GM23248 (cell line): ENCODE measurements at regions not wholly inside any gene's neighbourhood (a gene's known extent, or its start where the extent isn't known, plus 50 kb on each side); places are given as distances from the start of the nearest gene placed in this dataset.

Source experiments
- EZH2 ChIP-seq: fragments of 200-600 bp; sonication (generic); IDR thresholded peaks from 2 replicates; pipeline ENCODE4 v1.6.1; 2018; ENCODE audit warnings: antibody characterized with exemption, mild to moderate bottlenecking; ENCODE audit not compliant: insufficient read depth, poor library complexity, severe bottlenecking
- EZH2phosphoT487 ChIP-seq: fragments of 200-600 bp; sonication (generic); IDR thresholded peaks from 2 replicates; pipeline ENCODE4 v1.6.1; 2018; ENCODE audit warnings: antibody characterized with exemption, moderate library complexity, mild to moderate bottlenecking, low read depth; ENCODE audit not compliant: insufficient read depth

DNA sequence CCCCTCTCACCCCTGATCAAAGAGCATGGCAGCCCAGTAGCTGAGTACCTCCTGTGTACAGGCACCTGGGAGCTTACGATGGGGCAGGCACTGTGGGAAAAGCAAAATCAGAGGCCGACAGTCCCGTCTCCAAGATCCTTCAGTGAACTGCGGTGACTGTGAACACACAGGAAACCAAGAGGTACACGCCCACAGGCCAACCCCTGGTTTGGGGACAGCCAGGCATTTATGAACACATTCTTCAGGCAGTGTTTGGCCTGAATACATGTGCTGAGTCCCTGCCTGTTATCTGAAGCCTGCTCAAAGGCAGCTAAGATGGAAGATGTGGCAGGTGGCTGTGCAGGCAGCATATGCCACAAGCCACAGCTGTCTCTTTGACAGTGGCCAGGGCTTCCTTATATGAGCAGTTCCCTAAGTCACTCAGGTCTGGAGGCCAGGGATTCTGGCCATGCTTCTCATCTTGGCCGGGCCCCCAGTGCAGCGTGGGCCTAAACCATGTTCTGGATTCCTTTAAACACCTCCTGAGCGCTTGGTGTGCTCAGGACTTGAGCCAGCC is 123.6 kb downstream of the UQCRFS1 start:
- no peak for TF ChIP-seq EZH2
- TF ChIP-seq EZH2phosphoT487, result no peak
